Left kidney (tissue), 1 donor: ENCODE measurements at regions not wholly inside any gene's neighbourhood (a gene's known extent, or its start where the extent isn't known, plus 50 kb on each side); places are given as distances from the start of the nearest gene placed in this dataset.
"Not testable (repeated sequence)": the region's sequence is repeated elsewhere in the genome, so short reads cannot be mapped to it uniquely, and the experiment has no call there.

Experiments used
- DNase-seq: peaks from one replicate; pipeline ENCODE4 v3.0.0-alpha.2; 2013

- not testable (repeated sequence) for DNase-seq
These were observed 68.0 kb upstream of the RASA1 start for GRCh38 chr5:87199704-87200103.

- DNase-seq = no peak
These were observed 57.6 kb upstream of the RASA1 start for GRCh38 chr5:87210076-87210475.

- peak; percentile 22 for DNase-seq
These were observed 56.9 kb upstream of the RASA1 start for GRCh38 chr5:87210743-87211142.

- no peak for DNase-seq
These were observed 56.0 kb upstream of the RASA1 start for GRCh38 chr5:87211676-87212075.

- not testable (repeated sequence) for DNase-seq
These were observed 55.5 kb upstream of the RASA1 start for GRCh38 chr5:87212183-87212582.

- DNase-seq = not testable (repeated sequence)
These were observed 50.2 kb upstream of the RASA1 start for GRCh38 chr5:87217480-87217879.
